GM12878 (cell line): ENCODE measurements at regions not wholly inside any gene's neighbourhood (a gene's known extent, or its start where the extent isn't known, plus 50 kb on each side); places are given as distances from the start of the nearest gene placed in this dataset.

Experiments
- ATAC-seq: fragments of 200-7000 bp; cut with Tn5 transposase; 3 replicates; pipeline ENCODE4 v1.9.1; 2020; ENCODE audit warnings: mild to moderate bottlenecking, moderate library complexity
- BruUV-seq: library from RNA; stranded (reverse); fragments of 400-500 nt; replicated peaks from 2 replicates; lab custom pipeline; 2021; lab: Mats Ljungman, UMichigan
- CTCF ChIA-PET: fragments of 300-600 bp; sonication (Branson Sonifier 250); formaldehyde crosslinking; extraction: SDS; loops from one replicate; lab custom pipeline; 2021; ENCODE audit warnings: inconsistent platforms; lab: Yijun Ruan, JAX
- POLR2A ChIA-PET: fragments of 350-600 bp; formaldehyde crosslinking; extraction: SDS; loops from one replicate; lab custom pipeline; 2021; ENCODE audit warnings: inconsistent platforms; lab: Charles Lee
- RAD21 ChIA-PET: fragments of 300-600 bp; sonication (Branson Sonifier 250); formaldehyde crosslinking; loops from one replicate; lab custom pipeline; 2023; ENCODE audit warnings: antibody characterized with exemption; ENCODE audit not compliant: unreplicated experiment; lab: Charles Lee
- SMC1A ChIA-PET: fragments of 300-600 bp; sonication (Branson Sonifier 250); formaldehyde crosslinking; loops from one replicate; lab custom pipeline; 2023; ENCODE audit not compliant: unreplicated experiment, uncharacterized antibody; lab: Charles Lee
- DNase-seq: peaks from one replicate; pipeline ENCODE4 v3.0.0-alpha.2; 2011; ENCODE audit warnings: low read depth, low spot score
- FAIRE-seq: peaks from 3 replicates; lab custom pipeline; 2011; peaks lifted over from hg19 to GRCh38; lab: Jason Lieb, UNC
- H2AFZ ChIP-seq: 2 replicates; pipeline ENCODE4 v1.6.0; 2011; ENCODE audit warnings: low read depth, low read length, control low read depth; ENCODE audit not compliant: control insufficient read depth
- H3K27ac ChIP-seq: 2 replicates; pipeline ENCODE4 v1.5.1; 2011; ENCODE audit warnings: control low read depth; ENCODE audit not compliant: control insufficient read depth, insufficient read depth
- H3K27me3 ChIP-seq, 2 experiments: replicated peaks in 1 of 2; 2 replicates each; pipeline versions ENCODE4 v1.6.0 to v1.6.1; 2011; ENCODE audit warnings: low read length in 1 of 2; ENCODE audit not compliant: control insufficient read depth in 2 of 2, insufficient read depth in 2 of 2
- H3K36me3 ChIP-seq, 2 experiments: 2 replicates each; pipeline ENCODE4 v1.5.1; 2011; ENCODE audit warnings: low read length in 1 of 2; ENCODE audit not compliant: control insufficient read depth in 2 of 2, insufficient read depth in 2 of 2
- H3K4me1 ChIP-seq: 2 replicates; pipeline ENCODE4 v1.6.1; 2011; ENCODE audit warnings: mild to moderate bottlenecking, low read length, moderate library complexity, mixed read lengths; ENCODE audit not compliant: control insufficient read depth, insufficient read depth
- H3K4me2 ChIP-seq: 2 replicates; pipeline ENCODE4 v1.6.0; 2011; ENCODE audit warnings: control low read depth; ENCODE audit not compliant: control insufficient read depth, insufficient read depth
- H3K4me3 ChIP-seq: fragments of 200-600 bp; sonication (generic); 2 replicates; pipeline ENCODE4 v1.5.1; 2016
- H3K79me2 ChIP-seq: 2 replicates; pipeline ENCODE4 v1.6.0; 2011; ENCODE audit warnings: low read length; ENCODE audit not compliant: control insufficient read depth, insufficient read depth
- H3K9ac ChIP-seq: 2 replicates; pipeline ENCODE4 v1.8.0; 2011; ENCODE audit warnings: low read length, control low read depth, mixed read lengths; ENCODE audit not compliant: control insufficient read depth, insufficient read depth
- H3K9me3 ChIP-seq: replicated peaks from 3 replicates; pipeline ENCODE4 v1.5.1; 2011; ENCODE audit warnings: mild to moderate bottlenecking, low read length; ENCODE audit not compliant: control insufficient read depth, insufficient read depth
- H4K20me1 ChIP-seq: 2 replicates; pipeline ENCODE4 v1.6.0; 2011; ENCODE audit not compliant: control insufficient read depth, insufficient read depth
- CBX5 ChIP-seq: sonication (generic); IDR thresholded peaks from 2 replicates; pipeline ENCODE4 v1.6.1; 2016; ENCODE audit warnings: low read depth, moderate library complexity, mild to moderate bottlenecking, inconsistent platforms
- NBN ChIP-seq: fragments of 450-650 bp; IDR thresholded peaks from 2 replicates; pipeline ENCODE4 v1.6.1; 2016
- RFX5 ChIP-seq: IDR thresholded peaks from 2 replicates; pipeline ENCODE4 v1.6.1; 2011; ENCODE audit warnings: low read depth, low read length, improper control_type of control experiment
- RUNX3 ChIP-seq: IDR thresholded peaks from 2 replicates; pipeline ENCODE4 v1.6.1; 2012; ENCODE audit warnings: low read length, inconsistent platforms
- TARDBP ChIP-seq: IDR thresholded peaks from 2 replicates; pipeline ENCODE4 v1.6.1; 2016; ENCODE audit warnings: borderline replicate concordance
- ZNF24 ChIP-seq: fragments of 450-650 bp; IDR thresholded peaks from 2 replicates; pipeline ENCODE4 v1.6.1; 2017; ENCODE audit warnings: antibody characterized with exemption, mild to moderate bottlenecking
- WGBS: methylation state at CpG from one replicate; pipeline ENCODE4 v1.1.6; 2016; ENCODE audit warnings: low lambda C conversion rate; ENCODE audit not compliant: insufficient replicate concordance, insufficient coverage; ENCODE audit errors: missing lambda C conversion rate; 5-methylcytosine and 5-hydroxymethylcytosine counted together
- in situ Hi-C: fragments of 300-500 bp; cut with MboI; formaldehyde crosslinking; loops from 9 replicates; pipeline ENCODE4 v1.14.3; 2018; ENCODE audit warnings: mixed read lengths
- intact Hi-C: fragments of 100-400 bp; cut with micrococcal nuclease; formaldehyde crosslinking; loops from one replicate; pipeline ENCODE4 v1.14.2; 2022; ENCODE audit not compliant: unreplicated experiment

DNA sequence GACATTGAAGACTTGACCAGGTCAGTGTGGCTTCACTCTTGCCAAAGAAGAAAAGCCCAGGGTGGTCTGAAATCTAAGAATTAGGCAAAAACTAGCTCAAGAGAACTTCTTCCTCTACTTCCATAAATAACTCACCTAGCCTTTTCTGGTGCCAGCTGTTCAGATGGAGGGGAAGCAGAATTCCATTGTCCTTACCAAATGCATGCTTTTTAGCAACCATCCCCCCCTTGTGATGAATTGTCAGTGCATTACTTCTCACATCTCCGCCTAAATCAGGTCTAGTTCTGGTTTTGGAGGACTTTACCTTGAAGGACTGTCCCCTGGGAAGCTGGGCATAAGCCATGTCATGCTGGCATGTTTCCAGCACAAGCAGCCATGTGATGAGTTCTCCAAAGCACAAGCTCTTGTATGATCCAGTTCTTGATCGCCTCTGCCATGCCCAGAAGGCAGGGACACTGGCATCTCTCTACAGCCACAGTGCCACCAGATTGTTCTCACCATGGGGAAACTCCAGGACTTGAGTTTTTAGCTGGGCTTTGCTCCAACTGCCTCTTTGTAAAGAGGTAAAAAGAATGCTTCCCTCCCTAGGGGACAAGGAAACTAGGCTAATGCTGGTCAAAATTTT, 96.4 kb upstream of the IL12A start (continued):
- TF ChIP-seq TARDBP = no peak
- TF ChIP-seq NBN = no peak
- no peak for TF ChIP-seq CBX5

DNA sequence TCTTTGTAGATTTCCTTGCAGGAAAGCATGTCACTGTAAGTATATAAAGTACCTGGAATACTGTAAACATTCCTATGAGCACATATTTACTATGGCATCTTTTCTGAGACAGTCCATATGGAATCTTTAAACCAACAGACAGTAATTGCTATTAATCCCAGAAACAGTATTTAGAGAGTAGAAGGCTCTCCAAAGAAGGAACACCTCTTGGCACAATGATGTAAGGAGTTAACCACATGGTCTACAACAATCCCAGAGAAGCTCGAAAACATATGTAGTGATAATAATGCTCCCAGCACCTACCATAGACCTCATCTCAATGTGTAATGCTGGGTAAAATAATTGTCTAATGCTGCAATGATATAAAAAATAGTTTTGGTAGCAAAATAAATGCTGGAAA, 95.8 kb upstream of the IL12A start:
- Histone ChIP-seq H4K20me1 (no peaks in the 10 kb centered on the region), H2AFZ (no peak overlapping the region), H3K4me2 (no peak overlapping the region), H3K27me3 (no peaks in the 10 kb centered on the region), H3K4me3 (no peak overlapping the region), H3K36me3 (no peaks in the 10 kb centered on the region), H3K9me3 (no peaks in the 10 kb centered on the region), H3K79me2 (no peaks in the 10 kb centered on the region), H3K27ac (no peak overlapping the region), H3K4me1 (no peaks in the 10 kb centered on the region), H3K9ac (no peak overlapping the region)
- DNase-seq = no peak
- ChIA-PET SMC1A (interaction anchor here (0.8 to 22.1 kb wide), 4 partner anchors 8 to 111 kb away, joined by 3 to 589 read pairs (median 4); no protein-coding TSS in a partner anchor), CTCF (interaction anchor here (1.1 to 19.3 kb wide), 6 partner anchors 8 to 113 kb away, joined by 5 to 843 read pairs (median 7); partner anchors contain the start of gene IL12A), POLR2A (no interaction called here), RAD21 (interaction anchor here (1.4 kb wide), 1 partner anchor 9 kb away, joined by 5 read pairs; no protein-coding TSS in a partner anchor)
- intact Hi-C loops = no loop called here
- BruUV-seq = no TSS peak
- no peak for TF ChIP-seq ZNF24
- TF ChIP-seq RFX5 = no peak
- no peak for TF ChIP-seq RUNX3
- WGBS = 90% methylated on average over 1 of the region's 1 CpG
- FAIRE-seq = no peak
- no peak for ATAC-seq
- in situ Hi-C loops = no loop called here
